ENCODE measurements at regions not wholly inside any gene's neighbourhood (a gene's known extent, or its start where the extent isn't known, plus 50 kb on each side); places are given as distances from the start of the nearest gene placed in this dataset.

- Histone ChIP-seq H3K27ac (ENCODE audit: low read depth, low read length) (no peak overlapping the region), H3K9me3 (ENCODE audit: insufficient read depth, low read length) (peaks cover 8% of the 10 kb centered on the region; the same call in 1 of the 2 replicates), H2AFZ (ENCODE audit: low read depth, low read length, severe bottlenecking) (no peak overlapping the region), H3K27me3 (ENCODE audit: low read length) (no peaks in the 10 kb centered on the region), H3K4me2 (ENCODE audit: low read depth, low read length, poor library complexity, severe bottlenecking) (no peak overlapping the region), H4K20me1 (ENCODE audit: low read depth, low read length) (no peaks in the 10 kb centered on the region), H3K4me3 (ENCODE audit: insufficient read depth, low read length, poor library complexity, severe bottlenecking) (no peak overlapping the region), H3K36me3 (ENCODE audit: low read length) (no peaks in the 10 kb centered on the region), H3F3A (ENCODE audit: insufficient read depth) (no peaks in the 10 kb centered on the region), H3K9me2 (replicated peaks; ENCODE audit: insufficient read depth, low read length) (no peaks in the 10 kb centered on the region), H3K9ac (ENCODE audit: low read length) (no peak overlapping the region), H3K79me2 (ENCODE audit: insufficient read depth, low read length) (no peaks in the 10 kb centered on the region)
- TF ChIP-seq CTCF (IDR thresholded peaks at IDR 0.05; ENCODE audit: insufficient read depth, low read length, poor library complexity, severe bottlenecking): no peak
- TF ChIP-seq EZH2phosphoT487 (conservative IDR thresholded peaks at IDR 0.05; ENCODE audit: low read length): no peak
These were observed 60.0 kb downstream of the NRN1 start for GRCh38 chr6:5946701-5947100.

GRCh38 chr6:5946181-5946580 is 60.5 kb downstream of the NRN1 start:
- no peaks in the 10 kb centered on the region for H3F3A ChIP-seq (ENCODE audit: insufficient read depth)
- no peak overlapping the region for H2AFZ ChIP-seq (ENCODE audit: low read depth, low read length, severe bottlenecking)
- H3K79me2 ChIP-seq (ENCODE audit: insufficient read depth, low read length): no peaks in the 10 kb centered on the region
- peaks cover 8% of the 10 kb centered on the region; the same call in 1 of the 2 replicates for H3K9me3 ChIP-seq (ENCODE audit: insufficient read depth, low read length)
- no peak overlapping the region for H3K4me3 ChIP-seq (ENCODE audit: insufficient read depth, low read length, poor library complexity, severe bottlenecking)
- H4K20me1 ChIP-seq (ENCODE audit: low read depth, low read length): no peaks in the 10 kb centered on the region
- no peaks in the 10 kb centered on the region for H3K36me3 ChIP-seq (ENCODE audit: low read length)
- H3K9ac ChIP-seq (ENCODE audit: low read length): no peak overlapping the region
- H3K27me3 ChIP-seq (ENCODE audit: low read length): no peaks in the 10 kb centered on the region
- H3K4me2 ChIP-seq (ENCODE audit: low read depth, low read length, poor library complexity, severe bottlenecking): no peak overlapping the region
- H3K9me2 ChIP-seq (replicated peaks; ENCODE audit: insufficient read depth, low read length): no peaks in the 10 kb centered on the region
- TF ChIP-seq CTCF (IDR thresholded peaks at IDR 0.05; ENCODE audit: insufficient read depth, low read length, poor library complexity, severe bottlenecking) (no peak), EZH2phosphoT487 (conservative IDR thresholded peaks at IDR 0.05; ENCODE audit: low read length) (no peak)
- H3K27ac ChIP-seq (ENCODE audit: low read depth, low read length): no peak overlapping the region

GRCh38 chr6:5943591-5943990 is 63.1 kb downstream of the NRN1 start:
- H3K27ac ChIP-seq (ENCODE audit: low read depth, low read length): no peak overlapping the region
- TF ChIP-seq CTCF (IDR thresholded peaks at IDR 0.05; ENCODE audit: insufficient read depth, low read length, poor library complexity, severe bottlenecking): no peak
- TF ChIP-seq EZH2phosphoT487 (conservative IDR thresholded peaks at IDR 0.05; ENCODE audit: low read length): no peak
- H3K27me3 ChIP-seq (ENCODE audit: low read length): no peaks in the 10 kb centered on the region
- no peak overlapping the region for H3K4me2 ChIP-seq (ENCODE audit: low read depth, low read length, poor library complexity, severe bottlenecking)
- H4K20me1 ChIP-seq (ENCODE audit: low read depth, low read length): no peaks in the 10 kb centered on the region
- no peak overlapping the region for H3K4me3 ChIP-seq (ENCODE audit: insufficient read depth, low read length, poor library complexity, severe bottlenecking)
- no peaks in the 10 kb centered on the region for H3K36me3 ChIP-seq (ENCODE audit: low read length)
- no peak overlapping the region for H2AFZ ChIP-seq (ENCODE audit: low read depth, low read length, severe bottlenecking)
- H3K79me2 ChIP-seq (ENCODE audit: insufficient read depth, low read length): no peaks in the 10 kb centered on the region
- peaks cover 8% of the 10 kb centered on the region; the same call in 1 of the 2 replicates for H3K9me3 ChIP-seq (ENCODE audit: insufficient read depth, low read length)
- H3K9me2 ChIP-seq (replicated peaks; ENCODE audit: insufficient read depth, low read length): no peaks in the 10 kb centered on the region
- H3K9ac ChIP-seq (ENCODE audit: low read length): no peak overlapping the region
- no peaks in the 10 kb centered on the region for H3F3A ChIP-seq (ENCODE audit: insufficient read depth)

Data from SU-DHL-6 (cell line).